GM12878 (cell line): ENCODE measurements at regions not wholly inside any gene's neighbourhood (a gene's known extent, or its start where the extent isn't known, plus 50 kb on each side); places are given as distances from the start of the nearest gene placed in this dataset. TPM values are rescaled to one million over a fixed set of nuclear protein-coding genes. Genes with fewer than 3 reads are reported as not detected.

Experiments
- small RNA-seq: library from RNA; depleted of rRNA; stranded (forward); fragments of <200 nt; gene quantifications from one replicate; pipeline ENCODE3, GENCODE V24; 2014

Small RNA genes in the stretch of these regions (small RNA-seq; reads per million reads assigned to genes)
- not detected for gene RNA5SP455
